ENCODE measurements at regions not wholly inside any gene's neighbourhood (a gene's known extent, or its start where the extent isn't known, plus 50 kb on each side); places are given as distances from the start of the nearest gene placed in this dataset.
"Not testable (repeated sequence)": the region's sequence is repeated elsewhere in the genome, so short reads cannot be mapped to it uniquely, and the experiment has no call there.

DNA sequence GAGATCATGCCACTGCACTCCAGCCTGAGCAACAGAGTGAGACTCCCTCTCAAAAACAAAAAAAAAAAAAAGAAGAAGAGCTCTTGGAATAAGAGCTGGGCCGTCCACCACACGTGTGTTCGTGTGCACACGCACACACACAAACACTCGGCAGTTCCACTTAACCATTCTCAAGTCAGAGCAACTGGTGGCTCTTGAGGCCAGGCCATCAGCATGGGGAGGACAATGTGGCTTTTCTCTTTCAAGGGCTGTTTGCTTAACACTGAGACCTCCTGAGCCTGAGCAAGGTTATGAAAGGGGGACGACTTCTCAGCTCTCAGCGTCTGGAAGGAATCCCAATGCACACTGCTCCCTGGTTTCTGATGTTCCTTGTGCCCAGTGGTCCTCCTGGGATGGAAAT, 444.9 kb downstream of the SOX9 start:
- no peak for DNase-seq

- DNase-seq: peak; percentile 29
Observed at GRCh38 chr17:72566671-72567484, 446.1 kb downstream of the SOX9 start.

DNA sequence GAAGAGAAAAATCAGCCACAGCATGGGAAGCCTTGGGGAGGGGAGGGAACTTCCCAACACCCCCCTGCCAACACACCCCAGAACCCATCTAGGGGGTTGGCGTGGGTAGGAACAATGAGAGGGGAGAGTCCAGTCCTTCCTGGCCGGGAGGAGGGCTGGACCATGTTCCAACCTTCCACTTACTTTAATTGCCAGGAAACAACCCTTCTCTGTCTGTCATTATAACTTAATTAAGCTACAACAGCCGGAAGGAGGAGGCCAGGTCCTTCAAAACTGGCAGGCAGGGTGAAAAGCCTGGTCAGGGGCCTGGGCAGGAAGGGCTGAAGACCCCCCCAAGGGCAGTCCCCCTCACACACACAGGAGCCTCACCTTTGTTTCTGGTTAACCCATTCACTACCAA, 447.0 kb downstream of the SOX9 start:
- no peak for DNase-seq

DNA sequence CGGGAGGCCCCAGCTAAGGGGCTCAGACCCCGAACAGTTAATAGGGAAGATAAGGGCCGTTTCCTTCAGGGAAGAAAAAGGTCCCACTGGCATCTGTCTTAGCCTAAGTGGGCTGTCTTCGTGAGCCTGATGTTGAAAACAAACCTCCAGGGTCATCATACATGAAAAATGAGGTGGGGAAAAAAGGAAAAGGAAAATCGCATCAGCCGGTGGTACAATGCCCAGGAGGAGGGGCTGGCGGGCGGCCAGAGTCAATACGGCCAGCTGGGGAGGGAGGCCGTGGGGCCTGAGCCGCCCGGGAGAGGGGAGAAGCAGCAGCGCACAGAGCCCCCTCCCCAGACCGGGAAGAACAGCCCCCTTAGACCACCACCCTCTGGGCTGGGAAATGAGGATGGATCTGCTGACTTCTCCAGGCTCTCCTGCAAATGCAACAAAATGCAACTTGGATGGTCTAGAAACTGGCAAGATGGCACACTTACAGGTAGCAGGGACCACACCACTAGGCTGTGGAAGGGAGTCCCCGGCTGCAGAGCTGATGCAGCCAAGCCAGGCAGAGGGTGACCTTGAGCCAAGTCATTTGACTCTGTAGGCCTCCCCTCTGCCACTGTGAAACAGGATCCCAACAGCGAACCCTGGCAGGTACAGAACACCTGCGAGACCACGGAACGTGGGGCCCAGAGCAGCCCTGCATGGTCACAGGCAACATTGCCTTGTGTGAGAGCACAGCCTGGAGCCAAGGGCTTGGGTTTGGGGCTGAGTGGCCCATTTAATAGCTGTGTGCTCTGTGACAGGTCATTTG, 448.5 kb downstream of the SOX9 start:
- peak; percentile 73 for DNase-seq

- DNase-seq: no peak
Observed at GRCh38 chr17:72571813-72572396, 451.1 kb downstream of the SOX9 start.

GRCh38 chr17:72572604-72573491, 452.0 kb downstream of the SOX9 start:
- DNase-seq: peak; percentile 34

DNA sequence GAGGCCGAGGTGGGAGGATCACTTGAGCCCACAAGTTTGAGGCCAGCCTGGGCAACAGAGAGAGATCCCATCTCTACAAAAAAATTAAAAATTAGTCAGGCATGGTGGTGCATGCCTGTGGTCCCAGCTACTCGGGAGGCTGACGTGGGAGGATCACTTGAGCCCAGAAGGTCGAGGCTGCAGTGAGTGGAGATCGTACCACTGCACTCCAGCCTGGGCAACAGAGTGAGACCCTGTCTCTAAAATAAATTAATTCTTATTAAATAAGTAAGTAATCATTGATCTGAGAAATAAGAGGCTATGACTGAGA, 452.6 kb downstream of the SOX9 start:
- DNase-seq: not testable (repeated sequence)

DNA sequence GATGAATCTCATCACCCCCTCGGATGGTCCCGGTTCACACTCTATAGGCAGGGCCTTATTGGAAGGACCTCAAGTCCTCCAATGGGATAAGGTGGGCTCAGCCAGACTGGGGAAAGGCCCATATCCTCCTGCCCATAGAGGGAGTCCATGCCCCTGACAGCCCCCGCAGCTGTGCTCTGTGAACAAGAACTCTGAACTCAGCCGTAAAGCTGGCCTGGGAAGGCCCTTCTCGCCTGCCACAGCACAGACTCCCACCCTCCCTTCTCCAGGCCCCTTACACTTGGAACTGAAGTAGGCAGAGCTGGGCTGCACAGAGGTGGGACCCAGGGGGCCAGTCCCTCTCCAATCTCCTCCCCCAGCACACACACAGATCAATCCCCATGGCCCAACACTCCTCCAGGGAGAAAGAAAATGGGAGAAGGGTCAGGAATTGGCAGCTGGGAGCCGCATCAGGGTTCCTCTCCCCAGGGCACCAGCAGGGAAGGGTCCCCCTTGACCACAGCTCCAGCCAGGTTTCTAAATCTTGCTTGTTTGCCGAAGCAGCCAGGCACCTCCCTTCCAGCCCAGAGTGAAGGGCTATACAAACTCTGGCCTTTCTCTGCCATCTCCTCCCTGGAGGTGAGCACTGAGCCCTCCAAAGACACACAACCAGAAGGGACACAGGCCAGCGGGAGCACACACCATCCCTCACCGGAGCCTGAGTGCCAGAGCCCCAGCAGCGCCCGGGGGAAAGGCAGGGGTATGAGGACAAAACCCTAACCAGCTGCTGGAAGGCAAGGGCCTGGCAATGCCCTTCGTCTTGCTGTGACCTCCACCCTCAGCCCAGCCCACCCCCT, 454.1 kb downstream of the SOX9 start:
- no peak for DNase-seq

GRCh38 chr17:72575542-72576233, 454.9 kb downstream of the SOX9 start:
- no peak for DNase-seq

- no peak for DNase-seq
Observed at GRCh38 chr17:72576289-72576759, 455.5 kb downstream of the SOX9 start.

- DNase-seq: no peak
Observed at GRCh38 chr17:72578817-72579470, 458.1 kb downstream of the SOX9 start.

DNA sequence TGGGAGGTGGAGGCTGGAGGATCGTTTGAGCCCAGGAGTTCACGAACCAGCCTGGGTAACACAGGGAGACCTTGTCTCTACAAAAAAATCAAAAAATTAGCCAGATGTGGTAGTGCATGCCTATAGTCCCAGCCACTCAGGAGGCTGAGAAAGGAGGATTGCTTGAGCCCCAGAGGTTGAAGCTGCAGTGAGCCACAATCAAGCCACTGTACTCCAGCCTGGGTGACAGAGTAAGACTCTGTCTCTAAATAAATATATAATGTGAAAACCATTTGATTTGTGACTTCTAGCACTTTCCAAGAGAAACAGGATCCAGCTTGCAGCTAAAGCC, 459.1 kb downstream of the SOX9 start:
- DNase-seq: no peak

GRCh38 chr17:72580321-72581127, 459.7 kb downstream of the SOX9 start:
- DNase-seq: peak; percentile 98

GRCh38 chr17:72587156-72587555, 466.3 kb downstream of the SOX9 start:
- no peak for DNase-seq

DNA sequence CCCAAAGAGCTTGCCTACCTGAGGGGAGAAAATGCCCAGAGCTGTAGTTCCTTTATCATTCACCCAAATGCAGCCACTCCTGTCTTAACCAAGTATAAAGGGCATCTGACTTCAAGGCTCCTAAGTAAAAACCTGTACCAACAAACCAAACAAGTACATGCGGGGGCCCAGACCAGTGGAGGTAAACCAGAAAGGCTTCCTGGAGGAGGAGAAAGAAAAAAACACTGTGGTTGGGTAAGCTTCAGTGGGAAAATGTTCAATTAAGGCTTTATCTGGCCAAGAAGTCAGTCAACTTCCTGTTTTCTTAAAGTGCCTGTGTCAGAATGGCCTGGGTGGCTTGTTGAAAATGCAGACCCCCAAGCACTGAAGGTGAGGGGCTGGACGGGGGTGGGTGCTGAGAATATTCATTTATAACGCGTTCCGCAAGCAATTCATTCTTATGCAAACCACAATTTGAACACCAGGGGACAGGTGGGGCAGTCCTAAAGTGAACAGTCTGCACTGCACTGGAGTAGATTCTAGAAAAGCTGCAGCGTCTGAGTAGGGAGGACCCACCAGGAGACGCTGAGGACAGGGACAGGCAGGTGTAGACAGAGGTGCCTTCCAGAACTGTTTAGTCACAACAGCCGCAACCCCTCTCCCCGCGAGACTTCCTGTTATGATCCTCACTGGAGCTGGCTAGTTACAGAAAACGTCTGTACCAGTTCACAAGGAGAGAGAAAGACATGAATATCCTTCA, 467.1 kb downstream of the SOX9 start:
- peak; percentile 30 for DNase-seq

DNA sequence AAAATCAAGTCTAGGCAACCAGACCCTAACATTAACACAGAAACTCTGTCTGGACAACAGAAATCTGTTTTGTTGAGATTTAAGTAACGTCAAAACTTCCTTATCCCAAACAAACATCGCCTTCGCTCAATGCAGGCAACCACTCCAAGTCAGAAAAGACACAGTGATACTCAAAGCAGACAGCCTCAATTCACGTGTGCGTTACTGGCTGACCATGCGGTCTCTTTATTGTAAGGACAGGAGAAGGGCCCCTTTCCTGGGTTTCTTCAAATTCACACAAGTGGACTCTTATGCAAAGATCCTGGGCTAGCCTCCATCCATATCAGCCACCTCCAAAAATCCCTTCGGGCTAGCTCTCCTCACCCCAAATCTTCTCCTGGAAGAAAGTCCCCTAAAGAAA, 467.7 kb downstream of the SOX9 start:
- DNase-seq: no peak

DNA sequence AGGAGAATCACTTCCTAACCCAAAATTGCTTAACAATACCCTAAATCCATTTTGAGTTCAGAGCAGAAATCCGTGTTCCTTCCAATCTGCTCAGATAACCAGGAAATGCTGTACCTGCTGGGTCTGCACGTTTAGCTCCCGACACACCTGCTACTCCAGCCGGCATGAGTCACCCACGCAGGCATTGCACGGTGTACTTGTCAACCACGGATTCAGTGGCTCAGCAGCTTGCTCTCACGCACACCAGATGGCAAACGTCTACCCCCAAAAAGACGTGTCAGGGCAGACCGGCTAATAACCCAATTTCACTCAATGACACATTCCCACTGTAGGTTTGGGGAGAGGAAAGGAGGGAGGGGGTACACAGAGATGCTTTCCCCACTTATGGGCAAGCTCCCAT, 468.1 kb downstream of the SOX9 start:
- DNase-seq: peak; percentile 88

DNA sequence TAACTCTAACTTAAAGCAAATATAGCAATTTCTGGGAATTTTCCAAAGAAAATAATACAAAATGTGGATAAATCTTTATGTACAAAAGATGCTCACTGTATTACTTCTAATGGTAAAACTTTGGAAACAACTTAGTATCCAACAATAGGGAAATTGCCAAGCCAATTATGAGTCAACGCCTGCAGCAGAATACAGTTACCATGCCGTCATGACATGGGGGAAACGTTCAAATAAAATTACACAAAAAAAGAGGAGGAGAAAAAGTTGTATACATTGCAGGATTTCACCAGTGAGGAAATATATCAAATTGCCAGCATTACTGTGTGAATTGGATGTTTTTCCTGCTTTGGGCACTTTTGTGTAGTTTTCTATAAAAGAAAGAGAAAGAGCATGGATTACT, 469.6 kb downstream of the SOX9 start:
- DNase-seq: no peak

- no peak for DNase-seq
Observed at GRCh38 chr17:72590882-72591281, 470.1 kb downstream of the SOX9 start.
